ENCODE measurements at regions not wholly inside any gene's neighbourhood (a gene's known extent, or its start where the extent isn't known, plus 50 kb on each side); places are given as distances from the start of the nearest gene placed in this dataset.

DNA sequence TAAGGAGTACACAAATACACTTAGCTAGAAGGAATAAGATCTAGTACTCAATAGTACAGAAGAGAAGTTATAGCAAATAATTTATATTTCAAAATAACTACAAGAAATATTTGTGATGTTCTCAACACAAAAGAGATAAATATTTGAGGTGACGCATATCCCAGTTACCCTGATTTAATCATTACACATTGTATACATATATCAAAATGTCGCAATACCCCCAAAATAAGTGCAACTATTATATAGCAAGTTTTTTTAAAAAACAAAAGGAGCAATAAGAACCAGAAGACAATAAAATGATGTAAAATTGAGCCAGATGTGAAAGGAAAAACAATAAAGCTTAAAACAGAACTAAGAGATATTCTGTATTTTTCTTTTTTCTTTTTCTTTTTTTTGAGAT lies 59.3 kb upstream of the KIAA1217 start:
- H3K4me3 ChIP-seq (ENCODE audit: low read depth, low read length): no peak overlapping the region
- DNase-seq (ENCODE audit: low read depth): no peak

DNA sequence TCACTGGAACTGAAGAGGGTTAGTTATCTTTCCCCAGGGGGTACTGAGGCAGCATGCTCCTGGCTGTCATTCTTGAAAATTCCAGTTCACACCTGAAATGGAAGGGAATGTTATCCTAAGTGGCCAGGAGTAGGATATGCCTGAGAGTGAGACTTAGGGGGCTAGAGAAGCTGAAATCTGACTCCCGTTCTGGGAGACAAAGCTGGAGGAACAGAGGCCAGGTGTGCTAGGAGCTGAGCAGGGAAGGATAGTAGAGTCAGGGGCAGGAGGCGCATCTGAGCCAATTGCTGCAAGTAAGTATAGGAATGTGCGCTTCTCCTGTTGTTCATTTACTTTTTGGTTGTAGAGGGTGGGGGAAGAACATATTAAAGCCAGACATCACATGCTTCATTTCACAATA lies 58.1 kb upstream of the KIAA1217 start:
- H3K4me3 ChIP-seq (ENCODE audit: low read depth, low read length): no peak overlapping the region
- no peak for DNase-seq (ENCODE audit: low read depth)

DNA sequence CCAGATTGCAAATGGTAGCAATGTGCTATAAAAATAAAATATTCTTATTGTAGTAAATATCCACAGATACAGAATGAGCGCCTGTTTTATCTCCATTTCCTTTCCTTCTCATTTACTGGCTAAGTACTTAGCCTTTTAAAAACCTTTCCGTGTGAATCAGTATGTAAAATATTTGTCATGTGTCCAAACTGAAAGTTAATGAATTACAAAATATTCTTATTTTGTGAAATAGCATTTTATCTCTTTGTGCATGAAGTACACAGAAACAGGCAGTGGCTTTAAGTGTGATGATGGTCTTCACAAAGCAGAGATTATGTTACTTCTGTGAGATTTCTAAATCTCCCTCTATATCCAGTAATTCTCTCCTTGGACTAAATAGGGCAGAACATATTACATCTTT lies 56.7 kb upstream of the KIAA1217 start:
- DNase-seq (ENCODE audit: low read depth): no peak
- no peak overlapping the region for H3K4me3 ChIP-seq (ENCODE audit: low read depth, low read length)

DNA sequence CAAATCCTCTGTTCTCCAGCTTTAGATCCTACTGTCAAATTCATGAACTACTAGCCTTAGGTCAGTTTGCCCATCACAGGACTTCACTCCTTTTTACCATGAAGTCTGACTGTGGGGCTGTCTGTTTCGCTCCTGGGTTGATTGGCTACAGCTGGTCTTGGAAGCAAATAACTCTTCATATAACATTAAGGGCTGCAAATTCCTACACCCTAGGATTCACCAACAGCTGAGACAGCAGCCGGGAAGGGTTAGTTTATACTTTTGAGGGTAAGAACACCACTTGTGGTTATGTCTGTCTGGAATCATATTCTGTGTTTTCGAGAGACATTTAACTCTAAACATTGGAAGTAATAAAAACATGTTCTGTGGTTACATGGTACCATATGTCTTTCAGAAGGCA lies 55.9 kb upstream of the KIAA1217 start:
- H3K4me3 ChIP-seq (ENCODE audit: low read depth, low read length): no peak overlapping the region
- DNase-seq (ENCODE audit: low read depth): no peak

DNA sequence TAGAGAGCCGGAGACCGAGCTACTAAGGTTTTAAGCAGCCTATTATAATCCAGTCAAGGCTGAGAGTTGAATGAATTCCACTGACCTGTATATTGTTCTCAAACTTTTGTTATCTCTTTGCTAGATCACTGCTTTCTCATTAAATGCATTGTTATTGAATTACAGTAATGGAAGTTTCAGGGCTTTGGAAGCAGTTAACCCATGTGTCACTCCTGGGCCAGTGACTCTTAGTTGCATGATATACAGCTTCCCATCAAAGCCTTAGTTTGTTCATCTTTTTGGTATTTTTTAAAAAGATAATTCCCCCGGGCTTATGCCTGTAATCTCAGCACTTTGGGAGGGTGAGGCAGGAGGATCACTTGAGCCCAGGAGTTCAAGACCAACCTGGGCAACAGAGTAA lies 55.4 kb upstream of the KIAA1217 start:
- DNase-seq (ENCODE audit: low read depth): no peak

DNA sequence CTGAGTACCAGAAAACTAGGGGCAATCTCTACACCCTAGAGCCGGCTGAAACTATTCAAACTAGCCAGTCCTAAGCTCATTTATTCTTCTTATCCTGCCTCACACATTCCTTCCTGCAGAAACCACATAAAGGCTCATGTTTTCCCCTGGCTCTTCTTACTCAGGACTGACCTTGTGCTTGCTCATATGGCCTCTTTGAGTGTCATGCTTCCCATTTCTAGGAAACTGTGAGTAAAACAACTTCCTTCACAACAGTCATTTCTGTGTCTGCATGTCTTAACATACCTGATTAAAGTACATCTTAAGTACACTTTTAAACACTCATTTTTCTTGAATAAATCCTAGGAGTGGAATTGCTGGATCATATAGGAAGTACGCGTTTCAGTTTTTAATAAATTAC lies 52.3 kb upstream of the KIAA1217 start:
- no peak for DNase-seq (ENCODE audit: low read depth)
- no peak overlapping the region for H3K4me3 ChIP-seq (ENCODE audit: low read depth, low read length)

More for the DNA sequence above, 55.4 kb upstream of the KIAA1217 start:
- no peak overlapping the region for H3K4me3 ChIP-seq (ENCODE audit: low read depth, low read length)

DNA sequence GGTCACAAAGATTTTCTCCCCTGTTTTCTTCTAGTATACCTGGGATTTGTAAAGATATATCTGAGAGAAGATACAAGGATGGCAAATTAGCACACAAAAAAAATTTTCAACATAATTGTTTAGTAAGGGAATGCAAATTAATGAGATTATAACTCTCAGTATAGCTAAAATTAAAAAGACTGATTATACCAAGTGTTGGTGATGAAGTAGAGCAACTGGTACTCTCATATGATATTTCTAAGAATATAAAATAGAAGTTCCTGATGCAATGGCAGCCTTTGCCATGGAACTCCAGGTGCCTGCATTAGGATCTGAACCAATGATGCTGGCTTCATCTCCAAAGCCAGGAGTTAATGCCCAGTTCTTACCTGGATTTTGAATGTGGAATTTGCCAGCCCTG lies 51.4 kb upstream of the KIAA1217 start:
- H3K4me3 ChIP-seq (ENCODE audit: low read depth, low read length): no peak overlapping the region
- DNase-seq (ENCODE audit: low read depth): no peak
